Adrenal gland (tissue), 5 donors: ENCODE measurements at regions not wholly inside any gene's neighbourhood (a gene's known extent, or its start where the extent isn't known, plus 50 kb on each side); places are given as distances from the start of the nearest gene placed in this dataset.
"Not testable (repeated sequence)": the region's sequence is repeated elsewhere in the genome, so short reads cannot be mapped to it uniquely, and the experiment has no call there.

ENCODE experiments used
- POLR2A ChIP-seq, 2 donors: fragments of 450-650 bp; IDR thresholded peaks; one replicate each; pipeline ENCODE4 v1.6.1; 2017; ENCODE audit warnings: antibody characterized with exemption in 2 of 2, mild to moderate bottlenecking in 2 of 2, moderate library complexity in 1 of 2
- TF ChIP-seq, protein P1 (sequence below), 6 experiments: fragments of 450-650 bp in 4 of 6; fragments of 200-600 bp in 2 of 6; sonication (generic) in 1 of 6; IDR thresholded peaks; 1 replicate in 5 of 6; 2 replicates in 1 of 6; pipeline versions ENCODE4 v1.5.1 to v1.8.0; 2016 to 2021; ENCODE audit warnings: antibody characterized with exemption in 6 of 6, mild to moderate bottlenecking in 2 of 6, moderate library complexity in 1 of 6
- donor health status: DM: no; HTN: no; CAD: no.

DNA sequence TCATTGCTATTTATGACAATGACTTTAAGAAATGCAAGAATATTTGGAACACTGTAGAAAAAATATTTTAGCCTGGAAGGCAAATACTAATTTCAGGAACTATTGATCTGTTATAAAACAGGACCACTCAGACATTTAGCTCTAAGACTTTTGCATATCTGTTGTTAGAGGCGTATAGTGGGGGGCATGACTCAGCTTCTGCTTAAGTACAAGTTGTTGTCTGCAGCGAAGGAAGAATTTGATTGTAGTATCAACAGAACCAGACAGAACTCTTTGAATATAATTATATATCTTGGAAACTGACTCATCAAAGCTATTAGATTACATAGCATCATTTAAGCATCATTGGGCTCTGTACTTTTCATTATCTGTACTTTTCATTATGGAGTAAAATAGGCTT lies 573.8 kb downstream of the SPATA31A6 start:
- TF ChIP-seq, protein P1, sequence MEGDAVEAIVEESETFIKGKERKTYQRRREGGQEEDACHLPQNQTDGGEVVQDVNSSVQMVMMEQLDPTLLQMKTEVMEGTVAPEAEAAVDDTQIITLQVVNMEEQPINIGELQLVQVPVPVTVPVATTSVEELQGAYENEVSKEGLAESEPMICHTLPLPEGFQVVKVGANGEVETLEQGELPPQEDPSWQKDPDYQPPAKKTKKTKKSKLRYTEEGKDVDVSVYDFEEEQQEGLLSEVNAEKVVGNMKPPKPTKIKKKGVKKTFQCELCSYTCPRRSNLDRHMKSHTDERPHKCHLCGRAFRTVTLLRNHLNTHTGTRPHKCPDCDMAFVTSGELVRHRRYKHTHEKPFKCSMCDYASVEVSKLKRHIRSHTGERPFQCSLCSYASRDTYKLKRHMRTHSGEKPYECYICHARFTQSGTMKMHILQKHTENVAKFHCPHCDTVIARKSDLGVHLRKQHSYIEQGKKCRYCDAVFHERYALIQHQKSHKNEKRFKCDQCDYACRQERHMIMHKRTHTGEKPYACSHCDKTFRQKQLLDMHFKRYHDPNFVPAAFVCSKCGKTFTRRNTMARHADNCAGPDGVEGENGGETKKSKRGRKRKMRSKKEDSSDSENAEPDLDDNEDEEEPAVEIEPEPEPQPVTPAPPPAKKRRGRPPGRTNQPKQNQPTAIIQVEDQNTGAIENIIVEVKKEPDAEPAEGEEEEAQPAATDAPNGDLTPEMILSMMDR (IDR thresholded peaks at IDR 0.05) = not testable (repeated sequence)
- not testable (repeated sequence) for TF ChIP-seq POLR2A (IDR thresholded peaks at IDR 0.05)
